ENCODE measurements at regions not wholly inside any gene's neighbourhood (a gene's known extent, or its start where the extent isn't known, plus 50 kb on each side); places are given as distances from the start of the nearest gene placed in this dataset.
A peak's percentile ranks its signal among the peaks of the same experiment; 100 is the strongest.
"Not testable (repeated sequence)": the region's sequence is repeated elsewhere in the genome, so short reads cannot be mapped to it uniquely, and the experiment has no call there.

DNA sequence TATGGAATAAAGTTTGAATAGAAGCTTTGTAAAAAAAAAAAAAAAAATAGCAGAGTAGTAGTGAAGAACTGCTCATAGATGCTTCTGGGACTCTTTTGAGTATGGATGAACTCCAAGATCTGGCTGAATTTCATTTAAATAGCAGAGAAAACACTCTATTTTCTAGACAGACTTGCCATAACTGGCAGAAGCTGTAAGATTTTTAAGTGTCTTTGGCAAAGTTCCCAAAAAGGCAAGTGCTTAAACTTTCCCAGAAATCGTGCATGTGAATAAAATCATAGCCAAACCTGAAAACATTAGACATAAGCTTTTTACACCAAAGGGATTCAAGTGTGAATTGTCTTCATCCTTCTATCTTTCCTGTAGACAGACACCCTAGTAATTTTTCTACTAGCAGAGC is 110.3 kb upstream of the MITF start:
- Mint-ChIP-seq H3K27me3 (peaks cover 0 to 1% (median 0%) of the 10 kb centered on the region in 5 donors), H3K36me3 (peaks cover 0 to 6% (median 0%) of the 10 kb centered on the region in 3 donors), H3K4me1 (no peaks in the 10 kb centered on the region), H3K4me3 (no peak overlapping the region), H3K9me3 (peaks cover 10 to 35% (median 29%) of the 10 kb centered on the region in 9 donors), H3K27ac (no peak overlapping the region)
- ATAC-seq (no peak), DNase-seq (no peak)
- POLR2A ChIA-PET, result interaction anchor here (0.7 kb wide), 1 partner anchor 135 kb away, joined by 3 read pairs; no protein-coding TSS in a partner anchor

DNA sequence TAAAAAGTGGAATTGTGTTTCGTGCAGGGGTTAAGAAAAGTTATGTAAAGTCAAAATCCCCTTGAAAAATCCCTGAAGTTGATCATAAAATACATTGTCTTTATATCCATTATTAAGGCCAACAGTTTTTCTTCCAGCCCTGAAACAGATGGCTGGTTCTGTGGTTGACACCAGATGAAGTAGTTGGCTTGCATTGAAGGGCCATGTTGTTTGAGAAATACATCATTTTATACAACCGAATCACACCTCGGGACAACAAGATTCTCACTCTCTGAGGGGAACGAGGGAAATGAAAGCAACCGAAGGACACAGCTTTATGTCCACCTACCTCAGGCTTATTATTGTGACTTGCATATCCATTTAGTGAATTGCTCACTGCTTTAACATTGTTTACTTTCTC is 126.0 kb upstream of the MITF start:
- Mint-ChIP-seq H3K4me1 (no peaks in the 10 kb centered on the region), H3K36me3 (peaks cover 0 to 6% (median 0%) of the 10 kb centered on the region in 3 donors), H3K27ac (no peak overlapping the region), H3K4me3 (no peak overlapping the region), H3K9me3 (peaks cover 0 to 21% (median 8%) of the 10 kb centered on the region in 9 donors), H3K27me3 (peaks cover 0 to 11% (median 3%) of the 10 kb centered on the region in 5 donors)
- POLR2A ChIA-PET, result no interaction called here
- DNase-seq (no peak), ATAC-seq (no peak)

- Mint-ChIP-seq H3K4me1 (no peaks in the 10 kb centered on the region), H3K9me3 (peaks cover 0 to 21% (median 8%) of the 10 kb centered on the region in 9 donors), H3K36me3 (peaks cover 0 to 6% (median 0%) of the 10 kb centered on the region in 3 donors), H3K4me3 (no peak overlapping the region), H3K27ac (no peak overlapping the region), H3K27me3 (peaks cover 0 to 11% (median 6%) of the 10 kb centered on the region in 5 donors)
- ATAC-seq (no peak), DNase-seq (no peak)
- POLR2A ChIA-PET, result no interaction called here
Measured at GRCh38 chr3:69612791-69613190, 126.5 kb upstream of the MITF start.

DNA sequence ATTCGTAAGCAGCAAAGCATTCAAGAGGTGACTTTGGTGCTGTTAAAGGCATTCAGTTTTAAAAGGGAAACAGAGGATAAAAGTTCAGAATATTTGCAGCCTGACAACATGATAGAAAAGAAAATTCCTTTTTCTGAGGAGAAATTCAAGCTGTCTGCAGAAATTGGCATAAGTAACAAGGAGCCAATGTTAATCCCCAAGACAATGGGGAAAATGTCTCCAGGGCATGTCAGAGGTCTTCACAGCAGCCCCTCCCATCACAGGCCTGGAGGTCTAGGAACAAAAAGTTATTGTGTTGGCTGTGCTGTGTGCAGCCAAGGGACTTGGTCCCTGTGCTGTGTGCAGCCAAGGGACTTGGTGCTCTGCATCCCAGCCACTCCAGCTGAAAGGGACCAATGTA is 129.7 kb upstream of the MITF start:
- ATAC-seq, H3K27ac Mint-ChIP-seq, H3K4me3 Mint-ChIP-seq, H3K4me1 Mint-ChIP-seq, POLR2A ChIA-PET, H3K36me3 Mint-ChIP-seq, DNase-seq: not testable (repeated sequence)
- H3K27me3 Mint-ChIP-seq, result peaks cover 0 to 19% (median 5%) of the 10 kb centered on the region in 5 donors
- H3K9me3 Mint-ChIP-seq, result peaks cover 0 to 21% (median 6%) of the 10 kb centered on the region in 9 donors

- Mint-ChIP-seq H3K27ac (no peak overlapping the region), H3K4me3 (no peak overlapping the region), H3K4me1 (no peaks in the 10 kb centered on the region), H3K36me3 (peaks cover 0 to 6% (median 0%) of the 10 kb centered on the region in 3 donors), H3K27me3 (peaks cover 0 to 19% (median 5%) of the 10 kb centered on the region in 5 donors), H3K9me3 (peaks cover 0 to 13% (median 6%) of the 10 kb centered on the region in 9 donors)
- DNase-seq (no peak), ATAC-seq (no peak)
- POLR2A ChIA-PET, result no interaction called here
Measured at GRCh38 chr3:69607466-69608305, 131.6 kb upstream of the MITF start.

DNA sequence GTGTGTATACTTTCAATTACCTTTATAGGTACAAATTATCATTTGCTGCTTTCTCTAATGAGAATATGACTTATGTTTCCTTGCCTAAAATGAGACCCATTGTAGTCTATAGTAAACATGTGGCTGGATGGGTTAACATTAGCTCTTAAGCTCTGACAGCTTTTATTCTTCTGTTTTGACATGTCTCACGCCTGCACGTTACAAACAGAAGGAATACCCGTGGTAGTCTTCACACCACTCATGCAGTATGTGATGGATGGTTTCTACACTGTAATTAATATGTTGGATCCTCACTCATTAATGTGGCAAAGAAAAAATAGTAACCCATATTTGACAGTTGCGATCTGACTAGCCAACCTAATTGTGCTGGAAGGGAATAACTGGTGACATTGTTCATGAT is 133.4 kb upstream of the MITF start:
- POLR2A ChIA-PET, result no interaction called here
- Mint-ChIP-seq H3K27me3 (peaks cover 0 to 19% (median 5%) of the 10 kb centered on the region in 5 donors), H3K36me3 (peaks cover 0 to 6% (median 0%) of the 10 kb centered on the region in 3 donors), H3K4me3 (no peak overlapping the region), H3K9me3 (peaks cover 0 to 25% (median 6%) of the 10 kb centered on the region in 9 donors), H3K27ac (no peak overlapping the region), H3K4me1 (no peaks in the 10 kb centered on the region)
- ATAC-seq, result no peak
- DNase-seq, result no peak

GRCh38 chr3:69604735-69605450 is 134.4 kb upstream of the MITF start:
- no peak overlapping the region for H3K4me3 Mint-ChIP-seq
- no peak for ATAC-seq
- DNase-seq, result no peak
- peak overlapping the region in 1 of 10 donors; percentile 33 for H3K27ac Mint-ChIP-seq
- peaks cover 0 to 34% (median 6%) of the 10 kb centered on the region in 9 donors for H3K9me3 Mint-ChIP-seq
- POLR2A ChIA-PET, result no interaction called here
- no peaks in the 10 kb centered on the region for H3K4me1 Mint-ChIP-seq
- peaks cover 0 to 6% (median 0%) of the 10 kb centered on the region in 3 donors for H3K36me3 Mint-ChIP-seq
- peaks cover 0 to 19% (median 5%) of the 10 kb centered on the region in 5 donors for H3K27me3 Mint-ChIP-seq

DNA sequence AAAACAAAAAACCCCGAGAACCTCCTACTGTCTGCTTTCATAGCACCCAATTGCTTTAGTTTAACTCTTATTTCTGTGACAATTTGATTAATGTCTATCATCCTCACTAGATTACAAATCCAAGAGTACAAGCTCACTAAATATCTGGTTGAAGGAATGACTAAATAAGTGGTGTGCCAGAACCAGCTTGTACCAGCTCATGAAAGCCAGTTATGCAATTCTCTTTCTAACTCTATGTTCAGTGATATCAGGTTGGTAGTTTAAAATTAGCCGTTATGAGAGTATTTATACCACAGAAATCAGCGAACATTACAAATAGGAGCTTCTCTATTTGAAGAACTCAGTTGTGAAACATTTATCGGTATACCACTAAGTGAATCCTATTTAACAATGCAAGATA is 137.2 kb upstream of the MITF start:
- H3K36me3 Mint-ChIP-seq, result no peaks in the 10 kb centered on the region
- no peak overlapping the region for H3K4me3 Mint-ChIP-seq
- H3K4me1 Mint-ChIP-seq, result no peaks in the 10 kb centered on the region
- H3K9me3 Mint-ChIP-seq, result peaks cover 0 to 23% (median 2%) of the 10 kb centered on the region in 9 donors
- ATAC-seq (no peak), DNase-seq (no peak)
- H3K27ac Mint-ChIP-seq, result no peak overlapping the region
- POLR2A ChIA-PET, result no interaction called here
- H3K27me3 Mint-ChIP-seq, result peaks cover 1 to 4% (median 3%) of the 10 kb centered on the region in 5 donors

DNA sequence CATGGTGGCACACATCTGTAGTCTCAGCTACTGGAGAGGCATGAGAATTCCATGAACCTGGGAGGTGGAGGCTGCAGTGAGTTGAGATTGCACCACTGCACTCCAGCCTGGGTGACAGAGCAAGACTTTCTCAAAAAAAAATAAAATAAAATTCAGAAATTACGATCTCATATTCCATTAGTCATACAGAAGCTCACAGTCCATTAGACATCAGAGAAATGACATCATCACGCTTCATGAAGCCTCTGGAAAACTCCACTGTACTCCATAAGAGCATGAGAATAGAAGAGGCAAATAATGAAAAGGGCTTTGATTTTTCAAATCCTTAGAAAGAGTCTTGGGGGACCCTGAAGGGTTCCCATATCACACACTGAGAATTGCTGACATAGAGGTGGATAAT is 145.0 kb upstream of the MITF start:
- DNase-seq, result no peak
- ATAC-seq, result no peak
- H3K27me3 Mint-ChIP-seq, result peaks cover 0 to 5% (median 2%) of the 10 kb centered on the region in 5 donors
- H3K27ac Mint-ChIP-seq, result no peak overlapping the region
- peaks cover 0 to 4% (median 0%) of the 10 kb centered on the region in 9 donors for H3K9me3 Mint-ChIP-seq
- no peaks in the 10 kb centered on the region for H3K4me1 Mint-ChIP-seq
- POLR2A ChIA-PET, result no interaction called here
- H3K36me3 Mint-ChIP-seq, result no peaks in the 10 kb centered on the region
- no peak overlapping the region for H3K4me3 Mint-ChIP-seq

DNA sequence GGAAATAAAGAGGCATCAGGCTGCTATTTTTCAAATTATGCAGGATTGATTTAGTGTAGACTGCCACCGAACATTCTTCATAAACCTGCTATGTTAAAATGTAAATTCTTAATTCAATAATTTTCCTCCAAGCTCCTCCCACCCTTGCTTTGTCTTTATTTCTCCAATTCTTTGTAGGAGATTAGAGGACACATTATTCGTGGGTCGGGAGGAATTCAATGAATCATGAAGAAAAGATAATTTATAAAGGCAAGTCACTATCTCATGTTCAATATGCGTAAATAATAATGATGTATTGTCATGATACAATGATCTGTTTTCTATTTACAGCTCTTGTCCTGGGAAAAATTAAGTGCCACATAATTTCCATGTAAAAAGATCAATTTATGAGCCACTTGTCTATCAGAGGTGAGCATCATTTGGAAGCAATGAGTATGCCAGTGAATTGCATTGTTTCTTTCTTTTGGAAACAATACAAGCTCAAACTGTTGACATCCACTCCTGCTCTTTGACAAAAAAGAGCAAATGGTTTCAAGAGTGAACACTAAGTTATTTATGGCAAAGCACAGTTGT is 148.0 kb upstream of the MITF start:
- POLR2A ChIA-PET, result no interaction called here
- H3K4me3 Mint-ChIP-seq, result no peak overlapping the region
- H3K27me3 Mint-ChIP-seq, result peaks cover 0 to 5% (median 0%) of the 10 kb centered on the region in 5 donors
- no peaks in the 10 kb centered on the region for H3K4me1 Mint-ChIP-seq
- ATAC-seq, result no peak
- no peak for DNase-seq
- H3K27ac Mint-ChIP-seq, result no peak overlapping the region
- H3K9me3 Mint-ChIP-seq, result peaks cover 3 to 29% (median 13%) of the 10 kb centered on the region in 9 donors
- H3K36me3 Mint-ChIP-seq, result peaks cover 0 to 10% (median 0%) of the 10 kb centered on the region in 3 donors

DNA sequence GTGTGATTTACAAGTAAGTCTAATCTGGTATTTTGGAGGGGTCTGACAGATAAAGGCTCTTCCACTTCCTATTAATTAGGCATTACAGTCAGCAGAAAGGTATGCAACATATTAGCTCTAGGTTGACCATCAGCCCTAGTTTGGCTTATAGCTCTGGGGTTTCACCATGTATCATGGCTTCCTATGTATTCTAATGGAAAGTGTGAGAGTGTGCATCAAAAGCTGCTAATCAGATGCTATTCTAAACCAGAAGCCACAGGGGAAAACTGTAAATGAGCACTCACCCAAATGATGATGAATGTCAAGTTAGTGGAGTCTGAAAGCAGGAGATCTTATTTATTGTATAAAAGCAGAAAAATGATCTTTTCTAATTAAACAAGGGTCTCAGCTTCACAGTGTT is 149.2 kb upstream of the MITF start:
- no peak overlapping the region for H3K27ac Mint-ChIP-seq
- ATAC-seq (no peak), DNase-seq (no peak)
- peaks cover 0 to 5% (median 0%) of the 10 kb centered on the region in 5 donors for H3K27me3 Mint-ChIP-seq
- no peak overlapping the region for H3K4me3 Mint-ChIP-seq
- peaks cover 3 to 38% (median 13%) of the 10 kb centered on the region in 9 donors for H3K9me3 Mint-ChIP-seq
- POLR2A ChIA-PET, result no interaction called here
- no peaks in the 10 kb centered on the region for H3K4me1 Mint-ChIP-seq
- peaks cover 0 to 19% (median 0%) of the 10 kb centered on the region in 3 donors for H3K36me3 Mint-ChIP-seq

GRCh38 chr3:69588170-69588569 is 151.1 kb upstream of the MITF start:
- Mint-ChIP-seq H3K4me3 (no peak overlapping the region), H3K9me3 (peaks cover 8 to 46% (median 19%) of the 10 kb centered on the region in 9 donors), H3K4me1 (no peaks in the 10 kb centered on the region), H3K27me3 (peaks cover 0 to 5% (median 0%) of the 10 kb centered on the region in 5 donors), H3K36me3 (peaks cover 0 to 19% (median 0%) of the 10 kb centered on the region in 3 donors), H3K27ac (no peak overlapping the region)
- POLR2A ChIA-PET, result no interaction called here
- DNase-seq (no peak), ATAC-seq (no peak)

DNA sequence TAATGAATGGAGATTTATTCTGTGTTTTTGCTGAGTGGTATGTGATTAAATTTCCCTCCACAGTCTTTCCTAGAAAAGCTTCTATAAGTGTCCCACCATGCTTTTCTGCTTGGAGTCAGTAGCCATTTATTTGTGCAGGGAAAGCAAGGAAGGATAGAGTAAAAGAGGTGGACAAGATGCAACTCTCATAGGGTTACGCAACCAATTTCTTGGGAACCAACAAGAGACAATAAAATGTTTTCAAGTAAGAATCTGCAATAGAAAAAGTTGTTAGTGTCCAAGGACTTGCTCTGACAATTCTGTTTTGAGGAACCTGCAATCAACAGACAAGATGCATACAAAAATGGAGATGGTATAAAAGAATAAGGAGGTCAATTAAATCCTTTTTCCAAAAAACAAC is 153.8 kb upstream of the MITF start:
- H3K27ac Mint-ChIP-seq, result no peak overlapping the region
- peaks cover 4 to 46% (median 19%) of the 10 kb centered on the region in 9 donors for H3K9me3 Mint-ChIP-seq
- H3K36me3 Mint-ChIP-seq, result peaks cover 0 to 19% (median 0%) of the 10 kb centered on the region in 3 donors
- no peak overlapping the region for H3K4me3 Mint-ChIP-seq
- H3K27me3 Mint-ChIP-seq, result peaks cover 0 to 10% (median 3%) of the 10 kb centered on the region in 5 donors
- DNase-seq (no peak), ATAC-seq (no peak)
- POLR2A ChIA-PET, result no interaction called here
- H3K4me1 Mint-ChIP-seq, result no peaks in the 10 kb centered on the region
